ENCODE measurements at regions not wholly inside any gene's neighbourhood (a gene's known extent, or its start where the extent isn't known, plus 50 kb on each side); places are given as distances from the start of the nearest gene placed in this dataset.
"Not testable (repeated sequence)": the region's sequence is repeated elsewhere in the genome, so short reads cannot be mapped to it uniquely, and the experiment has no call there.

DNA sequence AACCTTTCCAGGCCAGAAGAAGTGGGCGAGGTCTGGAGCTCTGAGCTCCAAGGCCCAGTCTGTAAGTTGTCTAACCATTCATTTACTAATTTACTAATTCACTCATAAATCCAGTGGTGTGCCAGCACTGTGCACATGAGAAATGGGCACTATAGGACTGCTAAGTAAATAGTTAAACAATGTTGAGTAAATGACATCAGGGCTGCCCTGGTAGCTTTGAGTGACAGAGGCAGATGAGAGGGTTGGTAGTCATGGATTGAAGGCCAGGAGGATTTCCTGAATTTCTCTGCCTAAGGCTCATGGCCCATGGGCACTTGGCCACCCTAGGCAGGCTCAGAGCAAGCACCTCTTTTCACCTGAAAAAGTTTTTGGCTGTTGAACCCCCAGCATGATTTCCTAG lies 216.9 kb upstream of the RXFP2 start:
- DNase-seq, result no peak

DNA sequence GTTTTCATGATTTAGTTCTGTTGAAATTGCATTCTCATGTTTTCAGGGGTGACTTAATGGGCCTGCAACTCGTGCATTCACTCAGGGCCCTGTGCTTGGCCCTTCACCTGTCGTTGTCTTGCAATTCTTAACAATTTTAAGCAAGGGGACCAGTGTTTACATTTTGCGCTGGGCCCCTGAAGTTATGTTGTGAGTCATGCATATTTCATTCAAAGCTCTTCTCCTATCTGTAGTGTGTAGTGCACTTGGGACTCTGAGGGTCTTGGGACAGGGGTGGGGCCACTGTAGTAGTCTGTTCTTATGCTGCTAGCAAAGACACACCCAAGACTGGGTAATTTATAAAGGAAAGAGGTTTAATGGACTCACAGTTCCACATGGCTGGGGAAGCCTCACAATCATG lies 211.2 kb upstream of the RXFP2 start:
- DNase-seq, result no peak

DNA sequence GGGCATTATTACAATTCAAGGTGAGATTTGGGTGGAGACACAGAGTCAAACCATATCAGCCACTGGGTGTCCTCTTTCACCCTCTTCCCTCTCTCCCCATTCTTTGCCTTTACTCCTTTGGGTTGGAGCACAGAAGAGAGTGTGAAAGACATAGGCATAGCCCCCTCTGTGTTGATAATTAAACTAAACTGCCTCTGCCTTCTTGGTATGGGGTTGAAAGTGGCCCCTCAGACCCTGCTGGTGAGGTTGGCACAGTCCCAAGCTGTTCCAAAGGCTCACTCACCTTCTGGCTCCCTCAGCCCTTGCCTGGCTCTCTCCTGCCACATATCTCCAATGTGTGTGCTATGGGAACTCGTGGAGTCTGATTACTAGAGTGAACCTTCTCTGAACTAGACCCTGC lies 210.6 kb upstream of the RXFP2 start:
- DNase-seq, result no peak

DNA sequence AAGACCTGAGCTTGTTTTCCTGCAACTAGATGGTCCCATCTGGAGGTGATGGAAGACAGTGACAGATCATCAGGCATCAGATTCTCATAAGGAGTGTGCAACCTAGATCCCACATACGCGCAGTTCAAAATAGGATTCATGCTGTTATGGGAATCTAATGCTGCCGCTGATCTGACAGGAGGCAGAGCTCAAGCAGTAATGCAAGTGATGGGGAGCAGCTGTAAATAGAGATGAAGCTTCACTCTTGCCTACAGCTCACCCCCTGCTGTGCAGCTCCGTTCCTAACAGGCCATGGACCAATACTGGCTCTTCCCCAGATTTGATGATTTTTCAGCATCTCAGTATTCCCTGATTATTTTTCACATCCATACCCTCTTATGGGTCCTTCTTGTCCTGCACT lies 208.4 kb upstream of the RXFP2 start:
- no peak for DNase-seq

DNA sequence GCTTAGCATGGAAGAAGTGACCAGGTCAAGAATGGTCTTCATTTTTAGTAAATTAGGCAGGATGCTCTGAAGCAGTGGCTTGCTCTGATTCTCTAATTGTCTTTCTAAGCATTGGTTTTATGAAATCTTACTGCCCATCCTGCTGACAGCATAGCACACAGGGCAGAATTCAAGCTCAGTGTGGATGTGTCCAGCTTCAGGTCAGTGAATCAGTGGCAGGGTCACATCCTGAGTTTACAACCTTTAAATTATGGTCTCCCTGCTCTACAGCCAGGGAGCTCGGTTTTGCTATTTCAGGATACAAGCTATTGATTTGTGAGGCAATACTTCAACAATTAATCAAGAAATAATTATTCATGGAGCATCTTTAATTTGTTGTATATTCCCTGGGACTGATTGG lies 202.3 kb upstream of the RXFP2 start:
- no peak for DNase-seq

DNA sequence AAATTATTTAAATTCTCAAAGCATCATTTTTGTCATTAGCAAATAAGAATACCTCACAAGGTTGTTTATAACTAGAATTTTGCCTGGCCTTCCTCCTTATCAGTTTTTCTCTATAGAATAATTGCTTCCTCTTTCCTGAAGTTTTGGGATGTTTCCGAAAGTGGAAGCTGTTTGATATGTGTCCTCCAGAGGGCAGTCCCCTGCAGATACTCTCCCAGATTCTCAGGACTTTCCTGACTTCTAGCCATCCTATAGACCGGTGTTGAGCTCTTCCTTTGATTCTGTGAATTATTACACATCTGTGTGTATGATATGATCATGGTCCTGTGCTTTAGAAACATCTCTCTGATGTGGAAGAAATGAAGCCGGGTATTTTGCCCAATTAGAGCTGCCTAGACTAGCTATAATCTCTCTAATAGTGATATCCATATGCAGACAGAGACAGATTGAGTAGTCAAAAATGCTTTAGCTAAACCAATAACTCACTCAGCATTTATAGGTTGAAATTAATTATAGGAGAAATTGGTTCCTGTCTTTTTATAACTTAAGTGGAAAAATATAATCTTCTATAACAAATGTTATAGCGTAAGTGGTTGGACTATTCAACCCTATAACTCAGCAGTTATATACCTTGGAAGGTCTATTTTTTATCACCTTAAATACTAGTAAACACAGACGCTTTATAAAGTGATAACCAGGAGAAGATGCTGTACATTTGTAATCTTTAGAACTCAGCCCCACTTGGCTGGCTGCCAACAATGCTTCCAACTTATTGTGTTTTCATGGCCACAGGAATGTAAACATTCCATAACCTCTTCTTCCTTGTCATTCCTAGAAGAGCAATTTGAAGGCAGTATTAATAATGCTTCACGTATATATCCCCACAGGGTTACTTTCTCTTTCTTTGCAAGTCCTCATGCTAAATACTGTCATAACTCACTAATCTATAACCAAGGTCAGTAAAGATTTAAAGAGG lies 201.0 kb upstream of the RXFP2 start:
- DNase-seq, result no peak

DNA sequence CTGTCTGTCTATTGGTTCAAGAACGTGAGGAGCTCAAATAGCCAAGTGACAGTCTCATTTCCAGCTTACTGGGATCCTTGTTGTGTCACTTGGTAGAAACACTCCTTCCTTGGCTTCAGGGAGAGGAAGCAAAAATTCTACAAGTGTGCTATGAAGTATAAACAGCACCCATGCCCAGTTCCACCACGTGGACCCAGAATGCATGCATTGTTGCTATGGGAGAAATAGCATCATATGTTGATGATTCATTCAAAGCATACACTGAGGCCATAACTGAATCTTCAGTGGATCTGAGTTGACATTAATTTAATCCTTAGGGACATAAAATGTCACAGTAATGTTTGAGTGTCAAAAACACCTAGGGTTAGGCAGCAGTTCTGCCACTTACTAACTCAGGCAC lies 199.0 kb upstream of the RXFP2 start:
- DNase-seq, result no peak

DNA sequence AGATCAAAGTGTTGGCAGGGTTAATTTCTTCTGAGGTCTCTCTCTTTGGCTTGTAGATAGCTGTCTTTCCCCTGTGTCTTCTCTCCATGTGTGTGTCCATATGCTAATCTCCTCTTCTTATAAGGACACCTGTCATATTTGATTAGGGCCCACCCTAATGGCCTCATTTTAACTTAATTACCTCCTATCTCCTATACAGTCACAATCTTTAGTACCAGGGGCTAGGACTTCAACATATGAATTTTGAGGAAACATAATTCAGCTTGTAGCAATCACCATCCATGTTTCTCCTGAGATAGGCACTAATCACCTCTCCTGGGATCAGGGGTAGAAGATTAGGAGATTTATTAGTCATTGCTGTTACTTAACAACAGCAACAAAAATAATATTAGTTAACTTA lies 196.1 kb upstream of the RXFP2 start:
- no peak for DNase-seq

DNA sequence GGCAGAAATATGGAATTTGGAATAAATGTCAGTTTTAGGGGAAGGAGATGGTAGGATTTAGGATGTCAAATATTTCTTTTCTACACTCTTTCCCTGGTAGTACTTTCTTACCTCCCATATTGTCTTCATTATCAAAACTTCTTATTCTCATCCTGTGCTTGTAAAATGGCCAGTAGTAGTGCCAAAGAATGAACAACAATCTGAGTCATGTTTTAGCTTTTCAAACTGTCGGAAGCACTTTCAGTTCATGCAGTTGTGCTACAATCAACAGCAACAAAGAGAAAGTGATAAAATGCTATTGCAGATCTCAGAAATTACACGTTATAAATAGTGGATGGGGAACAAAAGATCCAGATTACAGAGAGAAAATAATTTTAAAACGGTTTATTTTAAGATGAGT lies 193.7 kb upstream of the RXFP2 start:
- no peak for DNase-seq

DNA sequence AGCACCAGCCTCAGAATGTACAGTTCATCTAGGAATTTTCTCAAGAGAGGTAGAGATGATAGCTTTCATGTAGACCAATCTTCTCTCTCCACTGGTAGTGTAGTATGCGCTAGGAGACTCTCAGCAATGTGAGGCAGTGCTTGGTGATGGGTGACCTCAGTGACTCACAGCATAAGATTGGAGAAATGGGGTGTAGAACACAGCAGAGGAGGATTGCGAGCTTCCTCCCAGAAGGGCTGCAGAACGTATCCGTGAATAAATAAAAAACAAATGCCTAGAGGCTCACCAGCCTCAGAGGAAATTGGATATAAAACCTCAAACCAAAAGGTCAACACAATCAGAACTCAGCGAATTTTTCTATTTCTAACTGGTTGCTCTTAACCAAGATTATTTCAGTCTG lies 182.9 kb upstream of the RXFP2 start:
- DNase-seq, result no peak

DNA sequence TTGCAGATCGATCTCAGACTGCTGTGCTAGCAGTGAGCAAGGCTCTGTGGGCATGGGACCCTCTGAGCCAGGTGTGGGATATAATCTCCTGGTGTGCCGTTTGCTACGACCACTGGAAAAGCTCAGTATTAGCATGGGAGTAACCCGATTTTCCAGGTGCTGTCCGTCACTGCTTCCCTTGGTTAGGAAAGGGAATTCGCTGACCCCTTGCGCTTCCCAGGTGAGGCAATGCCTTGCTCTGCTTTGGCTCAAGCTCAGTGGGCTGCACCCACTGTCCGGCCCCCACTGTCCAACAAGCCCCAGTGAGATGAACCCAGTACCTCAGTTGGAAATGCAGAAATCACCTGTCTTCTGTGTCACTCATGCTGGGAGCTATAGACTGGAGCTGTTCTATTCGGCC lies 155.1 kb upstream of the RXFP2 start:
- not testable (repeated sequence) for DNase-seq

DNA sequence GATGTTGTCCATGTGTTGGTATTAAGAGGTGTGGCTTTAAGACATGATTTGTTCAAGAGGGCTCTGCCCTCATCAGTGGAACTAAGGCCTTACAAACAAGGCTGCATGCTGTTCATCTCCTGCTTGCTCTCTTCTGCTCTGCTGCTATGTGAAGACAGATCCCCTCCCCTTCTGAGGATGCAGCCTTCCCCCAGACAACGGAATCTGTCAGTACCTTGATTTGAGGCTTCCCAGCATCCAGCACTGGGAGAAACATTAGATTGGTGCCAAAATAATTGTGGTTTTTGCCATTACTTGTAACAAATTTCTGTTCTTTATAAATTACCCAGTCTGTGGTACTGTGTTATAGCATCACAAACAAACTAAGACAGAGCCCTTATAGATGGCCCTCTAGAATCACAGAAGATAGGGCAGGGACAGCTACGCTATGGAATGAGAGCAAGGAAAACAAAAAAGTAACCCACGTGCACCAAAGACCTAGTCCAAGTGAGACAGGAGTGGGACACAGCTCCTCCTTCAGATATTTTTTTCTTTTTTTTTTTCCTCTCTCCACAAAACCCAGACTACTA lies 151.5 kb upstream of the RXFP2 start:
- DNase-seq, result no peak

DNA sequence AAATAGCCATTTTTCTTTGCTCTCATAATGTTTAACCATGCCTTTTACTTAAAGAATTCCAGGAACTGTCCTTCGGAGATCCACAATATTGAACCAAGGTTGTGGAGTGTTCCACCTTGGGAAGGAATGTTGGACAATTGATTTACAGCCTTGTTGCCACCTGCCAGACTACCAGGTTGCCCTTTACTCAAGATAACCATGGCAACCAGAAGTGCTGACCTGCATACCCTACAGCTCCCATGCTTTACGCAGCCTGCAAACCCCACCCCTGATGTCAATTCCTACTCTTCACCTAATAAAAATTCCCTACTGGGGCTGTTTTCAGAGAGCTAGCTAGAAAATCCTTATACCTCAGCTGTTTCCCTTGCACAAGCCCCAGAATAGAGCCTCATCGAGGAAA lies 151.0 kb upstream of the RXFP2 start:
- no peak for DNase-seq

DNA sequence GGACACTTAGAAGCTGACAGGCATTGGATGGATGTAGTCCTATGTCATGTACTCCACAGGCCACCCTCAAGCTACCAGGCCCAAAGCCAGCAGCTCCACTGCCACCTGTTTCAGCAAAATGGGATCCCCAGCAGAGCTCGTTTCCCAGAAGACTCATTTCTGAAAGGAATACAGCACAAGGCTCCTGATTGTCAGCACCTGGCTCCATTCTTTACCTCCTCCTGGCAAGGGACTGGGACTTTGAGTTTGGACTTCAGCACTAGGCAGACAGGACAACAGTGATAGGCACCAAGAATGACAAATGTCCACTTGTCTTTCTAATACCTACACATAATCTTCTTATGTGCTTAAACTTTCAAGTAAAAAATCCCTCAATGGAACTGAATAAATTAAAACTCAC lies 150.4 kb upstream of the RXFP2 start:
- no peak for DNase-seq

DNA sequence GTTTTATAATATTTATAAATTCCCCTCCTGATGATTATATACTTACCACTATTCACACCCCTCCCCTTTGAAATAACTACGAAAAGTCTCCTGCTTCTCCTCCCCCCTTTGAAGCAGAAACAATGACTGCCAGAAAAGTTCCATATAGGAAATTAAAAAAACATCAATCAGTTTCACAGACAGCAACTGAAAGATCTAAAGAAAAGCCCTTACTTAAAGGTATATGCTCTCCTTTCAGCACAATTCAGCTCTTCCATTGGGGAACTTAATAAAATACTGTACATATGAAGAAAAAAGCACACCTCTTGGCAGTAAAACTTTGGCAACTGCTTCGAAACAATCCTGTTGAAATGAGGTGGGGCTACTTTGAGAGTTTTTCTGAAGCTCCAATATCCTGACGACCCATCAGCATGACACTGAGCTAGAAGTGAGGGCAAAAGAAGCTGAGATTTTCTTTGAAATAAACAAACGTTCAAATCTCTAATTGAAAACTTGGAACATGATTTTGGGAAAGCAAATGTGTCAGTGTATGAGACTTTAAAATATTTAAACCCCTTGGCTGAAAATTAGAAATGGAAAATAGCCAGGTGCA lies 147.6 kb upstream of the RXFP2 start:
- DNase-seq, result no peak

DNA sequence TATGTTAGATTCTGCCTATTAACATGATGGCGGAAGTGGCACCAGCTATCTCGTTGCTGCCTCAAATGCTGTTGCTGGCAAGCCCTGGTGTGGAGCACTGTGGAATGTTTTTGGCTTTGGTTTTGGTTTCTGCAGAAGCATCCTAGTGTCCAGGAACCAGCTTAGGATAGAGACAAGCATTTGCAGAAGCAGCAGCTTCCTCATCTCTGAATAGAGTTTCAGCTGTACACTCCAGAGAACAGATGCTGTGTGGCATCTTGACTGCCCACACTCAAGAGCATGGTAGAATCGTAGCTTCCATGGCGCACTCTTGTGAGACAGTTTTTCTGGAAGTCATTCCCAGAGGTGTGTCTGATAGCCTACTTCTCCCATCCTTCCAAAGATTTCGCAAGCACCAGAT lies 145.3 kb upstream of the RXFP2 start:
- DNase-seq, result no peak

DNA sequence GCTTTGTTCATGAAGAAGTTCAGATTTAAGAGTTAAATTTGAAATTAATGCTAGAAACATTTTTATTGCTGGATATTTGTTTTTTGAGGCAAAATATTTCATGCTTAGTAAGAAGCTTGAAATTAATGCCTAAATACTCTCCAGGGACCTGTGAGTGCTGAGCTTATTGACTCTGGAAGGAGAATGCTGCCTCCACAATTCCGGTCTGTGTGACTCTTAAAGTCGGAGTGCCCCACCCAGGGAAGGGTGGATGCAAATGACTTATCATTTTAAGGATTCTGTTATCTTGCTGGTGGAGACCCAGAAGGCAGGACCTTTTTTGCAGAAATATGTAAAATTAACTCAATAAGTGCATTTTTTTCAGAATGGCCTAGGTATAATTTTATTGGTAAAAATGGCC lies 143.8 kb upstream of the RXFP2 start:
- no peak for DNase-seq

DNA sequence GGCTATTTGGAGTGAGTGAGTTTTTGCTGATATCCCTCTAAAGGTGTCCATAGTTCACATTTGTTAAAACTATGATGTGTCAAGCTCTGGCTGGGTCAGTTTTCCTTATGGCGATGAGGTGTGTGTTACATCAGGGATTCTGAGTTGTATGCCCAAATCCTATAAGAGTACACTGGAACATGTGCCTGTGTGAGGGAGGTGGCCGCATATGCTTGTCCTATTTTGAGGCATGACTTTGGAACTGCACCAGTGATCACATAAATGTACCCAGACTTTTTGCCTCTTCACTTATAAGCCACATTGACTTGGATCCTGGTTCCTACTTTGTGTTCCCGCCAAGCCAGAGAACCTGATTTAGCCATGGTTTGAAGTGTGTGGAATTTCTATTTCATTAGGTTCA lies 140.3 kb upstream of the RXFP2 start:
- no peak for DNase-seq

DNA sequence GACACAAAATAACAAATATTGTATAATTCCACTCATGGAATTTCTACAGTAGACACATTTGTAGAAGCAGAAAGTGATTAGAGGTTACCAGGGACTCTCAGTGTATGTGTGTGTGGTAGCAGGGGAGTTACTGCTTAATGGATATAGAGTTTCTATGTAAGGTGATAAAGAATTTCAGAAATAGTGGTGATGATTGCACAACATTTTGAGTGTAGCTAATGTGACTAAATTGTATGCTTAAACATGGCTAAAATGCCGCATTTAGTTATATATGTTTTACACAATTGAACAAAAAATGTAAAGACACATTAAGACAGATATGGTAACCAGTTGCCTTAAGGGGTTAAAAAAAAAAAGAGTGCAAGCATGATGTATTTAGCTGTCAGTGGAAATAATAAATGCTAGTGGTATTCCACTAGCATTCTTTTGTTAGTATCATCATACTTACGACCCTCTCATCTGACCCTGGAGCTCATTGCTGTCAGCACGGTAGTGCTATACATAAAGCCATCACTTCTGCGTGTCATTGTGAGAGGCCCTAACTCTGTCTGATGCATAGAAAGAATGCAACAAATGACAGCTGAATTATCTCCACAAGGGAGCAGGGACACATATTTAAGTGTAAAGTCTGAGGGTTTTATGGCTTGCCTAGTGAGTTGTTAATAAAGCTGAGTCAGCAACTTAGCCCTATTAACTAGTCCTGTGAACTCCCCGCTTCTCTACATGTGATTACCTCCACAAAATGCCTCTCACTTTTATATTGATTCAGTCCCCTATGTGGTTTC lies 134.1 kb upstream of the RXFP2 start:
- DNase-seq, result no peak

DNA sequence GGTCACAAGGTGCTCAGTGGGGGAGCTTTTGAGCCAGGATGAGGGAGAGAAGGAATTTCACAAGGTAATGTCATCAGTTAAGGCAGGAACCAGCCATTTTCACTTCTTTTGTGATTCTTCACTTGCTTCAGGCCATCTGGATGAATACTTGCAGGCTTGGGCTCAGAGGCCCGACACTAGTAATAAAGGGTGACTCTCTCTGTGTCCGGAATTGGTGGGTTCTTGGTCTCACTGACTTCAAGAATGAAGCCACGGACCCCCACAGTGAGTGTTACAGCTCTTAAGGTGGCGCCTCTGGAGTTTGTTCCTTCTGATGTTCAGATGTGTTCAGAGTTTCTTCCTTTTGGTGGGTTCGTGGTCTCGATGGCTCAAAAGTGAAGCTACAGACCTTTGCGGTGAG lies 131.8 kb upstream of the RXFP2 start:
- DNase-seq, result not testable (repeated sequence)

DNA sequence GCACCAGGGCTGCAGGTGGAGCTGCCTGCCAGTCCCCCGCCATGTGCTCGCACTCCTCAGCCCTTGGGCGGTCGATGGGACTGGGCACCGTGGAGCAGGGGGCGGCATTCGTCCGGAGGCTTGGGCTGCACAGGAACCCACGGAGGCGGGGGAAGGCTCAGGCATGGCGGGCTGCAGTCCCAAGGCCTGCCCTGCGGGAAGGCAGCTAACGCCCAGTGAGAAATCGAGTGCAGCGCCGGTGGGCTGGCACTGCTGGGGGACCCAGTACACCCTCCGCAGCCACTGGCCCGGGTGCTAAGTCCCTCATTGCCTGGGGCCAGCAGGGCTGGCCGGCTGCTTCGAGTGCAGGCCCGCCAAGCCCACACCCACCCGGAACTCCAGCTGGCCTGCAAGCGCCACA lies 130.5 kb upstream of the RXFP2 start:
- not testable (repeated sequence) for DNase-seq

DNA sequence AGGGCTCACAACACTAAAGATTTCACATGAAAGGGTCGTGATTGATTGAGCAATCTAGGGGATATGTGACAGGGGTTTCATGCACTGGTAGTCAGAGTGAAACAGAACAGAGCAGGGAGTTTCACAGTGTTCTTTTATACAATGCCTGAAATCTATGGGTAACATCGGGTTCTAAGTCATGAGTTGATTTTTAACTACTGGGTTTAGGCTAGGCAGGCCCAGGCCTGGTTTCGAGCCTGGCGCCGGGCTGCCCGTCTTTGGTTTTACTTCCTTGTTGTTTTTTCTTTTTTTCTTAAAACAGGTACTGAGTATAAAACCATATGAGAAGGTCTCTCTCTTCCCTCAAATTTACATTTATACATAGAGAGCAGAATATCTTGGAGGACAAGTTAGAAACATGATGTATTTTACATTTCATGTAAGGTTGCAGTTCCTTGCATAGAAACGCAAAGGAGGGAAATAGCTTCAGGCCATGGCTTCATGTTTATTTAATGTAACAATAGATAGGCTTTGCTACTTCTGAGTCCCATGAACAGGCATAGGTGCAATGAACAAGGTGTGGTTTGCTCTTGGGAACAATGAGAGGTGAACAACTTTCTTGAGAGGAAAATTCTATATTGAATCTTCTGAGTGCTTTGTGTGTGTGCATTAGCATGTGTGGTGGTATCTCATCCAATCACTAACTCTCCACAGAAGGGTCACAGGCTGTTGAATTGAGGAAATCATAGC lies 128.9 kb upstream of the RXFP2 start:
- no peak for DNase-seq

DNA sequence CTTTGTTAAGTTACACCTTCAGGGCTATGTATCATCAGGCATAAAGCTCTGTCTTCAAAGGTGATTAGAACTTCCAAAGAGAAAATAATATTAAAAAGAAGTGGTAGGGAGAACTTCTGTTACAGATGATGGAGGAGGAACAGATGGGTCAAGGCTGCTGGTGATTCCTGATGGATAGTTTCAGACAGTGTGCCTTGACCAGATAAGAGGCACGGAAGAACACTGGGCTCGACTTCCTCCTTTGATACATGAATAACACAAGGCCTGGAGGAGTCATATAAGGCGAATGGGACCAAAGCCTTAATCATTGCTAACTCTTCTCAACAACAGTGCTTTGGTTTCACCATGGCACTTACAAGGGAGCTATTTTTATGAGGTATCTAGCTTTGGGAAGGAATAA lies 128.1 kb upstream of the RXFP2 start:
- DNase-seq, result no peak

Data from DMS79 (cell line).